ENCODE measurements at regions not wholly inside any gene's neighbourhood (a gene's known extent, or its start where the extent isn't known, plus 50 kb on each side); places are given as distances from the start of the nearest gene placed in this dataset.
"Not testable (repeated sequence)": the region's sequence is repeated elsewhere in the genome, so short reads cannot be mapped to it uniquely, and the experiment has no call there.

DNA sequence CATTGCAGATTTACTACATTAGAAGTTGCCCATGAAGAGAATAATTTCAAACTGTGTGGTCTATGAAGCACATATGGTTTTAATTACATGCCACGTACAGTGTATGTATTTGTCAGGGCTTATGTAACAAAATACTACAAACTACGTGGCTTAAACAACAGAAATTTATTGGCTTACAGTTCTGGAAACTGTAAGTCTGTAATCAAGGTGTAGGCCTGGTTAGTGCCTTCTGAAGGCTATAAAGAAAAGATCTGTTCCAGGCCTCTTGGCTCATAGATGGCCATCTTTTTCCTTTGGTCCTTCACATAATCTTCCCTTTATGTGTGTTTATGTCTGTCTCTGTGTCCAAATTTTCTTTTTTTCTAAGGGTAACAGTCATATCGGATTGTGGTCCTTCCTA lies 1160.2 kb downstream of the FAM133A start:
- Histone ChIP-seq H3K27ac (replicated peaks) (no peak overlapping the region), H3K4me1 (no peaks in the 10 kb centered on the region), H3K9me3 (replicated peaks) (no peaks in the 10 kb centered on the region), H3K36me3 (no peaks in the 10 kb centered on the region), H3K4me3 (no peak overlapping the region), H3K27me3 (ENCODE audit: low read depth) (no peaks in the 10 kb centered on the region)
- no peak for DNase-seq
- TF ChIP-seq, protein P1, sequence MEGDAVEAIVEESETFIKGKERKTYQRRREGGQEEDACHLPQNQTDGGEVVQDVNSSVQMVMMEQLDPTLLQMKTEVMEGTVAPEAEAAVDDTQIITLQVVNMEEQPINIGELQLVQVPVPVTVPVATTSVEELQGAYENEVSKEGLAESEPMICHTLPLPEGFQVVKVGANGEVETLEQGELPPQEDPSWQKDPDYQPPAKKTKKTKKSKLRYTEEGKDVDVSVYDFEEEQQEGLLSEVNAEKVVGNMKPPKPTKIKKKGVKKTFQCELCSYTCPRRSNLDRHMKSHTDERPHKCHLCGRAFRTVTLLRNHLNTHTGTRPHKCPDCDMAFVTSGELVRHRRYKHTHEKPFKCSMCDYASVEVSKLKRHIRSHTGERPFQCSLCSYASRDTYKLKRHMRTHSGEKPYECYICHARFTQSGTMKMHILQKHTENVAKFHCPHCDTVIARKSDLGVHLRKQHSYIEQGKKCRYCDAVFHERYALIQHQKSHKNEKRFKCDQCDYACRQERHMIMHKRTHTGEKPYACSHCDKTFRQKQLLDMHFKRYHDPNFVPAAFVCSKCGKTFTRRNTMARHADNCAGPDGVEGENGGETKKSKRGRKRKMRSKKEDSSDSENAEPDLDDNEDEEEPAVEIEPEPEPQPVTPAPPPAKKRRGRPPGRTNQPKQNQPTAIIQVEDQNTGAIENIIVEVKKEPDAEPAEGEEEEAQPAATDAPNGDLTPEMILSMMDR (IDR thresholded peaks at IDR 0.05; ENCODE audit: borderline replicate concordance): no peak
- intact Hi-C loops (cut with micrococcal nuclease): no loop called here

DNA sequence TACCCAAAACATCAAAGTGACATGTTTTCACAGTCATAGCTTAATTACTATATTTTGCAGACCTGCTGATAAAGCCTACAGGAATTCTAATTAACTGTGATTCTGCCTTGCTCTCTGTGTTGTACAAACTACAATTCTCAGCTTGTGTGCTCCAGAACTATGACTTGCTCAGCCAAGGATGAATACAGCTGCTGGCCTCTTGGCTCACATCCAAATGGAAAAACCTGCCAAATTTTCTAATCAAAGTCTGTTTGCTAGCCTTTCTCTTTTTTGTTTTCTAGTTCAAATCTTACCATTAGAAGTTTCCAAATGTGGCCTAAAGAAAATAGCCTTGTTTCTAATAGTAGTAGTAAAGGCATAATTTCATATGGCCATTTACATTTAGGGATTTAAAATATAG lies 1176.8 kb downstream of the FAM133A start:
- Histone ChIP-seq H3K27ac (replicated peaks) (no peak overlapping the region), H3K36me3 (no peaks in the 10 kb centered on the region), H3K4me1 (no peaks in the 10 kb centered on the region), H3K9me3 (replicated peaks) (no peaks in the 10 kb centered on the region), H3K4me3 (no peak overlapping the region), H3K27me3 (ENCODE audit: low read depth) (no peaks in the 10 kb centered on the region)
- TF ChIP-seq, protein P1 (IDR thresholded peaks at IDR 0.05; ENCODE audit: borderline replicate concordance): no peak
- intact Hi-C loops (cut with micrococcal nuclease): no loop called here
- no peak for DNase-seq

DNA sequence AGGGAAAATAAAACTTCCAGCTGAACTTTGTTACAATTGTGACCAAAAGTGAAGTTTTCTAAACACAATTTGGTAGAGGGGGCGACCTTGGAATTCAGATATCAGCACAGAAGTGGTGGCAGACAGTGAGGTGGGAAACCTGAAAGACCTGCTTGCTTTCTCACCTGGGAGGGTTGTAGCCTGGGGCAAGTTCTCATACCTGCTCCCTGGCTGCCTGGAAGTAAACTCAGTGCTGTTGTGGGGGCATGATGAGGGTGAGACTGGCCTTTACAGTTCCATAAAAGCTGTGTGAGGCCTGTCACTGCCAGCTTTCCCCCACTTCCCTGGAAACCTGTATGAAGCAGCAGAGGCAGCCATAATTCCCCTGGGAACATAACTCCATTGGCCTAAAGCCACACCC lies 1180.2 kb downstream of the FAM133A start:
- TF ChIP-seq, protein P1 (IDR thresholded peaks at IDR 0.05; ENCODE audit: borderline replicate concordance): no peak
- H3K27me3 ChIP-seq (ENCODE audit: low read depth): no peaks in the 10 kb centered on the region
- H3K4me1 ChIP-seq: no peaks in the 10 kb centered on the region
- no peaks in the 10 kb centered on the region for H3K36me3 ChIP-seq
- no peak overlapping the region for H3K27ac ChIP-seq (replicated peaks)
- no peak for DNase-seq
- intact Hi-C loops (cut with micrococcal nuclease): no loop called here
- H3K9me3 ChIP-seq (replicated peaks): no peaks in the 10 kb centered on the region
- H3K4me3 ChIP-seq: no peak overlapping the region

DNA sequence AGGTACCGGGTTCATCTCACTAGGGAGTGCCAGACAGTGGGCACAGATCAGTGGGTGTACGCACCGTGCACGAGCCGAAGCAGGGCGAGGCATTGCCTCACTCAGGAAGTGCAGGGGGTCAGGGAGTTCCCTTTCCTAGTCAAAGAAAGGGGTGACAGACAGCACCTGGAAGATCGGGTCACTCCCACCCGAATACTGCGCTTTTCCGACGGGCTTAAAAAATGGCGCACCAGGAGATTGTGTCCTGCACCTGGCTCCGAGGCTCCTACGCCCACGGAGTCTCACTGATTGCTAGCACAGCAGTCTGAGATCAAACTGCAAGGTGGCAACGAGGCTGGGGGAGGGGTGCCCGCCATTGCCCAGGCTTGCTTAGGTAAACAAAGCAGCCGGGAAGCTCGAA lies 1188.5 kb downstream of the FAM133A start:
- H3K27me3 ChIP-seq (ENCODE audit: low read depth); H3K4me3 ChIP-seq; H3K27ac ChIP-seq (replicated peaks); H3K9me3 ChIP-seq (replicated peaks); intact Hi-C loops (cut with micrococcal nuclease); H3K36me3 ChIP-seq; H3K4me1 ChIP-seq; DNase-seq: not testable (repeated sequence)

DNA sequence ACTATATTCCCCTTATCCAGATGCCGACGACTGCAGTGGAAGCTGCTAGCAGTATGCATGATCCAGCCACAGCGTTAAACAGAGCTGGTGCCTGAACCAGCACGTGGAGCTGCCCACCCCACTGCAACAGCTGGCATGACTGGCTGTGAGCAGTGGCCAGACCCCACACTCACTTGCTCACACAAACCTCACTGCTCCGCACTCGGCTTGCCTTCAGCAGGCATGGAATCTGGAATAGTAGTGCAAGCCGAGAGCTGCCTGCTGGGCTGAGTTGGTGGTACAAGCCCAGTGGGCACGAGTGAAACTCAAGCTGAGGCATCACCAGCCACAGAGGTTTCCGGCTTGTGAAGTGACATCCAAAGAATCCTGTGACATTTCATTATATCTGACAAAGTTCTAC lies 1197.6 kb downstream of the FAM133A start:
- no peak for DNase-seq
- no peaks in the 10 kb centered on the region for H3K27me3 ChIP-seq (ENCODE audit: low read depth)
- no peak overlapping the region for H3K27ac ChIP-seq (replicated peaks)
- H3K4me3 ChIP-seq: no peak overlapping the region
- H3K36me3 ChIP-seq: no peaks in the 10 kb centered on the region
- TF ChIP-seq, protein P1 (IDR thresholded peaks at IDR 0.05; ENCODE audit: borderline replicate concordance): no peak
- H3K4me1 ChIP-seq: no peaks in the 10 kb centered on the region
- intact Hi-C loops (cut with micrococcal nuclease): no loop called here
- no peaks in the 10 kb centered on the region for H3K9me3 ChIP-seq (replicated peaks)

DNA sequence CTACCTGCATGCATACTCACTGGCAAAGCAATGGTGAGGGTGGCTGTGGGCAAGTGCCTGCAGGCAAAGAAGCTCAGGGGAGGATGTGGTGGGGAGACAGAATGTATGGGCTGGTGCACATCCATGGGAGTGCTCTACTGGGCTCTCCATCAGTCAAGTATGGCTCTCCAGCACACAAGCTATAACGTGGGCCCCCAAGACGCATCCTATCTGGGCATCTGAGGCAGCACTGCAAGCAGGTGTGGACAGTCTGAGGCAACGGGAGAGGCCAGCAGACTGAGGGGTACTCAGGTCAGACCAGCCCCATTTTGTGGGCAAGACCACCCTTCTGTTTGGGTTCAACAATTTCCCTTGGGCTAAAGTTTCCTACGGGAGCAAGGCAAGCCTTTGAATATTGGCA lies 1227.8 kb downstream of the FAM133A start:
- H3K4me3 ChIP-seq: no peak overlapping the region
- intact Hi-C loops (cut with micrococcal nuclease): no loop called here
- H3K27me3 ChIP-seq (ENCODE audit: low read depth): no peaks in the 10 kb centered on the region
- peaks cover 6% of the 10 kb centered on the region for H3K9me3 ChIP-seq (replicated peaks)
- no peaks in the 10 kb centered on the region for H3K4me1 ChIP-seq
- no peak for DNase-seq
- TF ChIP-seq, protein P1 (IDR thresholded peaks at IDR 0.05; ENCODE audit: borderline replicate concordance): no peak
- no peak overlapping the region for H3K27ac ChIP-seq (replicated peaks)
- no peaks in the 10 kb centered on the region for H3K36me3 ChIP-seq

Data from left ventricle myocardium inferior (tissue), 1 donor.